ENCODE measurements at regions not wholly inside any gene's neighbourhood (a gene's known extent, or its start where the extent isn't known, plus 50 kb on each side); places are given as distances from the start of the nearest gene placed in this dataset.

GRCh38 chr1:193355178-193355577, 168.8 kb upstream of the B3GALT2 start:
- no peaks in the 10 kb centered on the region for H3K9me3 ChIP-seq (ENCODE audit: control insufficient read depth in 1 of 2, low read length in 2 of 2)
- H3K27me3 ChIP-seq (ENCODE audit: low read depth, low read length) = no peaks in the 10 kb centered on the region
- H3K27ac ChIP-seq (ENCODE audit: low read length) = no peak overlapping the region
- H3K4me1 ChIP-seq (ENCODE audit: control insufficient read depth in 1 of 2, insufficient read depth in 2 of 2, low read length in 2 of 2) = no peaks in the 10 kb centered on the region
- no peaks in the 10 kb centered on the region for H3K36me3 ChIP-seq (ENCODE audit: control insufficient read depth in 1 of 2, insufficient read depth in 2 of 2, low read length in 2 of 2)
- H3K4me3 ChIP-seq (ENCODE audit: low read depth in 1 of 2, low read length in 2 of 2) = no peak overlapping the region

- no peaks in the 10 kb centered on the region for H3K36me3 ChIP-seq (ENCODE audit: control insufficient read depth in 1 of 2, insufficient read depth in 2 of 2, low read length in 2 of 2)
- H3K4me3 ChIP-seq (ENCODE audit: low read depth in 1 of 2, low read length in 2 of 2) = no peak overlapping the region
- H3K27me3 ChIP-seq (ENCODE audit: low read depth, low read length) = no peaks in the 10 kb centered on the region
- no peaks in the 10 kb centered on the region for H3K4me1 ChIP-seq (ENCODE audit: control insufficient read depth in 1 of 2, insufficient read depth in 2 of 2, low read length in 2 of 2)
- H3K27ac ChIP-seq (ENCODE audit: low read length) = no peak overlapping the region
- H3K9me3 ChIP-seq (ENCODE audit: control insufficient read depth in 1 of 2, low read length in 2 of 2) = no peaks in the 10 kb centered on the region
Measured at GRCh38 chr1:193348769-193349535, 162.5 kb upstream of the B3GALT2 start.

GRCh38 chr1:193348091-193348768, 161.8 kb upstream of the B3GALT2 start:
- no peaks in the 10 kb centered on the region for H3K27me3 ChIP-seq (ENCODE audit: low read depth, low read length)
- H3K27ac ChIP-seq (ENCODE audit: low read length) = no peak overlapping the region
- no peaks in the 10 kb centered on the region for H3K9me3 ChIP-seq (ENCODE audit: control insufficient read depth in 1 of 2, low read length in 2 of 2)
- no peaks in the 10 kb centered on the region for H3K36me3 ChIP-seq (ENCODE audit: control insufficient read depth in 1 of 2, insufficient read depth in 2 of 2, low read length in 2 of 2)
- H3K4me3 ChIP-seq (ENCODE audit: low read depth in 1 of 2, low read length in 2 of 2) = no peak overlapping the region
- no peaks in the 10 kb centered on the region for H3K4me1 ChIP-seq (ENCODE audit: control insufficient read depth in 1 of 2, insufficient read depth in 2 of 2, low read length in 2 of 2)

GRCh38 chr1:193346085-193346484, 159.7 kb upstream of the B3GALT2 start:
- Histone ChIP-seq H3K27me3 (ENCODE audit: low read depth, low read length) (no peaks in the 10 kb centered on the region), H3K27ac (ENCODE audit: low read length) (no peak overlapping the region), H3K4me3 (ENCODE audit: low read depth in 1 of 2, low read length in 2 of 2) (no peak overlapping the region), H3K9me3 (ENCODE audit: control insufficient read depth in 1 of 2, low read length in 2 of 2) (no peaks in the 10 kb centered on the region), H3K36me3 (ENCODE audit: control insufficient read depth in 1 of 2, insufficient read depth in 2 of 2, low read length in 2 of 2) (no peaks in the 10 kb centered on the region), H3K4me1 (ENCODE audit: control insufficient read depth in 1 of 2, insufficient read depth in 2 of 2, low read length in 2 of 2) (no peaks in the 10 kb centered on the region)

GRCh38 chr1:193342811-193343210, 156.4 kb upstream of the B3GALT2 start:
- Histone ChIP-seq H3K27me3 (ENCODE audit: low read depth, low read length) (no peaks in the 10 kb centered on the region), H3K27ac (ENCODE audit: low read length) (no peak overlapping the region)

GRCh38 chr1:193340331-193340730, 153.9 kb upstream of the B3GALT2 start:
- Histone ChIP-seq H3K4me3 (ENCODE audit: low read depth in 1 of 2, low read length in 2 of 2) (no peak overlapping the region), H3K36me3 (ENCODE audit: control insufficient read depth in 1 of 2, insufficient read depth in 2 of 2, low read length in 2 of 2) (no peaks in the 10 kb centered on the region), H3K4me1 (ENCODE audit: control insufficient read depth in 1 of 2, insufficient read depth in 2 of 2, low read length in 2 of 2) (peaks cover 0 to 3% of the 10 kb centered on the region in 2 donors), H3K27me3 (ENCODE audit: low read depth, low read length) (no peaks in the 10 kb centered on the region), H3K9me3 (ENCODE audit: control insufficient read depth in 1 of 2, low read length in 2 of 2) (no peaks in the 10 kb centered on the region), H3K27ac (ENCODE audit: low read length) (no peak overlapping the region)

More at GRCh38 chr1:193342811-193343210, 156.4 kb upstream of the B3GALT2 start:
- Histone ChIP-seq H3K9me3 (ENCODE audit: control insufficient read depth in 1 of 2, low read length in 2 of 2) (no peaks in the 10 kb centered on the region), H3K36me3 (ENCODE audit: control insufficient read depth in 1 of 2, insufficient read depth in 2 of 2, low read length in 2 of 2) (no peaks in the 10 kb centered on the region), H3K4me1 (ENCODE audit: control insufficient read depth in 1 of 2, insufficient read depth in 2 of 2, low read length in 2 of 2) (no peaks in the 10 kb centered on the region), H3K4me3 (ENCODE audit: low read depth in 1 of 2, low read length in 2 of 2) (no peak overlapping the region)

GRCh38 chr1:193339401-193339800, 153.0 kb upstream of the B3GALT2 start:
- no peaks in the 10 kb centered on the region for H3K27me3 ChIP-seq (ENCODE audit: low read depth, low read length)
- H3K9me3 ChIP-seq (ENCODE audit: control insufficient read depth in 1 of 2, low read length in 2 of 2) = no peaks in the 10 kb centered on the region
- H3K27ac ChIP-seq (ENCODE audit: low read length) = no peak overlapping the region
- peaks cover 0 to 3% of the 10 kb centered on the region in 2 donors for H3K4me1 ChIP-seq (ENCODE audit: control insufficient read depth in 1 of 2, insufficient read depth in 2 of 2, low read length in 2 of 2)
- H3K4me3 ChIP-seq (ENCODE audit: low read depth in 1 of 2, low read length in 2 of 2) = no peak overlapping the region
- H3K36me3 ChIP-seq (ENCODE audit: control insufficient read depth in 1 of 2, insufficient read depth in 2 of 2, low read length in 2 of 2) = no peaks in the 10 kb centered on the region

- Histone ChIP-seq H3K27me3 (ENCODE audit: low read depth, low read length) (no peaks in the 10 kb centered on the region), H3K4me3 (ENCODE audit: low read depth in 1 of 2, low read length in 2 of 2) (no peak overlapping the region), H3K36me3 (ENCODE audit: control insufficient read depth in 1 of 2, insufficient read depth in 2 of 2, low read length in 2 of 2) (no peaks in the 10 kb centered on the region), H3K4me1 (ENCODE audit: control insufficient read depth in 1 of 2, insufficient read depth in 2 of 2, low read length in 2 of 2) (peaks cover 0 to 3% of the 10 kb centered on the region in 2 donors), H3K27ac (ENCODE audit: low read length) (no peak overlapping the region), H3K9me3 (ENCODE audit: control insufficient read depth in 1 of 2, low read length in 2 of 2) (peaks cover 0 to 5% of the 10 kb centered on the region in 2 donors)
Measured at GRCh38 chr1:193338194-193338593, 151.8 kb upstream of the B3GALT2 start.

GRCh38 chr1:193335806-193336428, 149.5 kb upstream of the B3GALT2 start:
- H3K9me3 ChIP-seq (ENCODE audit: control insufficient read depth in 1 of 2, low read length in 2 of 2) = peaks cover 0 to 13% of the 10 kb centered on the region in 2 donors
- H3K27ac ChIP-seq (ENCODE audit: low read length) = no peak overlapping the region
- no peak overlapping the region for H3K4me3 ChIP-seq (ENCODE audit: low read depth in 1 of 2, low read length in 2 of 2)
- H3K36me3 ChIP-seq (ENCODE audit: control insufficient read depth in 1 of 2, insufficient read depth in 2 of 2, low read length in 2 of 2) = no peaks in the 10 kb centered on the region
- H3K27me3 ChIP-seq (ENCODE audit: low read depth, low read length) = no peaks in the 10 kb centered on the region
- peaks cover 0 to 3% of the 10 kb centered on the region in 2 donors for H3K4me1 ChIP-seq (ENCODE audit: control insufficient read depth in 1 of 2, insufficient read depth in 2 of 2, low read length in 2 of 2)

GRCh38 chr1:193333166-193333565, 146.8 kb upstream of the B3GALT2 start:
- H3K27me3 ChIP-seq (ENCODE audit: low read depth, low read length) = no peaks in the 10 kb centered on the region
- no peak overlapping the region for H3K27ac ChIP-seq (ENCODE audit: low read length)
- H3K9me3 ChIP-seq (ENCODE audit: control insufficient read depth in 1 of 2, low read length in 2 of 2) = peaks cover 0 to 13% of the 10 kb centered on the region in 2 donors
- no peaks in the 10 kb centered on the region for H3K36me3 ChIP-seq (ENCODE audit: control insufficient read depth in 1 of 2, insufficient read depth in 2 of 2, low read length in 2 of 2)
- no peak overlapping the region for H3K4me3 ChIP-seq (ENCODE audit: low read depth in 1 of 2, low read length in 2 of 2)
- H3K4me1 ChIP-seq (ENCODE audit: control insufficient read depth in 1 of 2, insufficient read depth in 2 of 2, low read length in 2 of 2) = peaks cover 0 to 3% of the 10 kb centered on the region in 2 donors

GRCh38 chr1:193326296-193326695, 139.9 kb upstream of the B3GALT2 start:
- Histone ChIP-seq H3K27me3 (ENCODE audit: low read depth, low read length) (no peaks in the 10 kb centered on the region), H3K9me3 (ENCODE audit: control insufficient read depth in 1 of 2, low read length in 2 of 2) (no peaks in the 10 kb centered on the region), H3K36me3 (ENCODE audit: control insufficient read depth in 1 of 2, insufficient read depth in 2 of 2, low read length in 2 of 2) (no peaks in the 10 kb centered on the region), H3K4me1 (ENCODE audit: control insufficient read depth in 1 of 2, insufficient read depth in 2 of 2, low read length in 2 of 2) (no peaks in the 10 kb centered on the region), H3K27ac (ENCODE audit: low read length) (no peak overlapping the region), H3K4me3 (ENCODE audit: low read depth in 1 of 2, low read length in 2 of 2) (no peak overlapping the region)
